ENCODE measurements at regions not wholly inside any gene's neighbourhood (a gene's known extent, or its start where the extent isn't known, plus 50 kb on each side); places are given as distances from the start of the nearest gene placed in this dataset.

DNA sequence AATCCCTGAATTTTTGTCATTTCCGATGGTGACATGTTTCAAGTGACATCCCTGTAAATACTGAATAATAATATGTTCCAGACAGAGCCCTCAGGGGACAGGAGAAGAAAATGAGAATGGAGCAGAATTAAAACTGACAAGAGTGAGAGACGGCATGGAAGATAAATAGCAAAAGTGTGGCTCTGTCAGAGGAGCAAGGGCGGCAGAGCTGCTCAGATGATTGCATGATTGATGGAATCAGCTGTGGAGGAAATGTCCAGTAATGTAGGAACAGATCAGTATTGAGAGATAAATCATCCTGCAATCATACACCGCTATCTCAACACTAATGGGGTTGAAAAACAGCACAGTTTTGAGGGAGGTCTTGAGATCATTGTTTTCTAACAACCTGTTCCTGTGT is 350.3 kb downstream of the STIM2 start:
- Histone ChIP-seq H3K4me1 (ENCODE audit: control insufficient read depth, insufficient read depth, low read length) (peaks cover 11% of the 10 kb centered on the region; the same call in 1 of the 2 replicates), H3K27me3 (ENCODE audit: control insufficient read depth, insufficient read depth, low read length) (no peaks in the 10 kb centered on the region), H3K27ac (ENCODE audit: low read depth, low read length) (no peak overlapping the region), H3K9me3 (ENCODE audit: control insufficient read depth, insufficient read depth, low read length) (no peaks in the 10 kb centered on the region), H3K4me3 (ENCODE audit: low read depth, low read length) (no peak overlapping the region), H3K9ac (ENCODE audit: low read depth, low read length) (no peak overlapping the region), H3K36me3 (ENCODE audit: control insufficient read depth, insufficient read depth, low read length) (no peaks in the 10 kb centered on the region)

GRCh38 chr4:27214010-27214409 is 353.4 kb downstream of the STIM2 start:
- no peak overlapping the region for H3K4me3 ChIP-seq (ENCODE audit: low read depth, low read length)
- H3K27ac ChIP-seq (ENCODE audit: low read depth, low read length): no peak overlapping the region
- no peaks in the 10 kb centered on the region for H3K4me1 ChIP-seq (ENCODE audit: control insufficient read depth, insufficient read depth, low read length)

GRCh38 chr4:27215220-27215826 is 354.7 kb downstream of the STIM2 start:
- Histone ChIP-seq H3K4me1 (ENCODE audit: control insufficient read depth, insufficient read depth, low read length) (no peaks in the 10 kb centered on the region), H3K27me3 (ENCODE audit: control insufficient read depth, insufficient read depth, low read length) (no peaks in the 10 kb centered on the region), H3K36me3 (ENCODE audit: control insufficient read depth, insufficient read depth, low read length) (no peaks in the 10 kb centered on the region), H3K27ac (ENCODE audit: low read depth, low read length) (no peak overlapping the region), H3K9me3 (ENCODE audit: control insufficient read depth, insufficient read depth, low read length) (no peaks in the 10 kb centered on the region), H3K9ac (ENCODE audit: low read depth, low read length) (no peak overlapping the region), H3K4me3 (ENCODE audit: low read depth, low read length) (no peak overlapping the region)

More at GRCh38 chr4:27214010-27214409, 353.4 kb downstream of the STIM2 start:
- Histone ChIP-seq H3K27me3 (ENCODE audit: control insufficient read depth, insufficient read depth, low read length) (no peaks in the 10 kb centered on the region), H3K9ac (ENCODE audit: low read depth, low read length) (no peak overlapping the region), H3K36me3 (ENCODE audit: control insufficient read depth, insufficient read depth, low read length) (no peaks in the 10 kb centered on the region), H3K9me3 (ENCODE audit: control insufficient read depth, insufficient read depth, low read length) (no peaks in the 10 kb centered on the region)

DNA sequence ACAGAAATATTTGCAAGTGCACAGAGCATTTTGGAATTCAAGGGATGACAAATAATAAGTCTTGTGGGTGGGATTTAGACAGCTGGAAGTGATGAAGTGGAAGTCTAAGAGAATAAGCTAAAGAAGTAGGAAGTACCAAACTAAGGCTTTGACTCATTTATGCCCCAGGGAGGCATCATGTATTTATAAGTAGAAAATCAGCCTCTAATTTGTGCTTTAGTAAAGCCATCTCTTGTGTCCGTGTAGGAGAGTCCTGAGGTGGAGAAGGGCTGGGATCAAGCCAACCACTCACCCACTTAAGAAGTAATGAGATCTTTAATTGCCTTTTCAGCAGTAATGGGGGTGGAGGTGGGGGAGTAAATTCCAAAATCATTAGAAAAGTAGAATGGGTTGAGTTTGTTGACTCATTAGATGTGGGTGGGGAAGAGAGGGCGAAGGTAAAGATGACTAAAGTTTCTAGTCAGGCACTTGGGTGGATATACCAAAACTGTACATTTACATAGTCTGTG is 356.7 kb downstream of the STIM2 start:
- Histone ChIP-seq H3K27ac (ENCODE audit: low read depth, low read length) (no peak overlapping the region), H3K4me1 (ENCODE audit: control insufficient read depth, insufficient read depth, low read length) (no peaks in the 10 kb centered on the region), H3K4me3 (ENCODE audit: low read depth, low read length) (no peak overlapping the region), H3K36me3 (ENCODE audit: control insufficient read depth, insufficient read depth, low read length) (no peaks in the 10 kb centered on the region), H3K27me3 (ENCODE audit: control insufficient read depth, insufficient read depth, low read length) (no peaks in the 10 kb centered on the region), H3K9me3 (ENCODE audit: control insufficient read depth, insufficient read depth, low read length) (no peaks in the 10 kb centered on the region), H3K9ac (ENCODE audit: low read depth, low read length) (no peak overlapping the region)

DNA sequence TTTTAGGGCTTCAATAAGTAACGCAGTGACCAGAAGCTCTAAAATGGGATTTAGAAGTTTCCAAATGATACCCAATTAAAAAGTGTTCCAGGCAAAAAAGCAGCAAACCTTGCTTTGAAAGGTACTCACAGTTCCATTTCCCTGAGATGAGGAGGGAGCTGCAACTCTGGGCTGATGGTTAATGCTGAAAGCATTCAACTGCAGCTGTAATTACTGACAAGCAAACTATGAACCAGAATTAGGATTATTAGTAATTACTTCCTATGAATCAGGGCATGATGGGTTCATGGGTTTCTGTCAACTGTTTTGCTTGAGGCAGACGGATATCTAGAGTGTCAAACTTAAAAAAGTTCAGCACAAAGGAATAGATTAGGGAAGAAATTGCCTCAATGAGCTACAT is 357.4 kb downstream of the STIM2 start:
- H3K36me3 ChIP-seq (ENCODE audit: control insufficient read depth, insufficient read depth, low read length): no peaks in the 10 kb centered on the region
- no peaks in the 10 kb centered on the region for H3K4me1 ChIP-seq (ENCODE audit: control insufficient read depth, insufficient read depth, low read length)
- no peak overlapping the region for H3K27ac ChIP-seq (ENCODE audit: low read depth, low read length)
- no peaks in the 10 kb centered on the region for H3K9me3 ChIP-seq (ENCODE audit: control insufficient read depth, insufficient read depth, low read length)
- no peak overlapping the region for H3K4me3 ChIP-seq (ENCODE audit: low read depth, low read length)
- no peak overlapping the region for H3K9ac ChIP-seq (ENCODE audit: low read depth, low read length)
- no peaks in the 10 kb centered on the region for H3K27me3 ChIP-seq (ENCODE audit: control insufficient read depth, insufficient read depth, low read length)

DNA sequence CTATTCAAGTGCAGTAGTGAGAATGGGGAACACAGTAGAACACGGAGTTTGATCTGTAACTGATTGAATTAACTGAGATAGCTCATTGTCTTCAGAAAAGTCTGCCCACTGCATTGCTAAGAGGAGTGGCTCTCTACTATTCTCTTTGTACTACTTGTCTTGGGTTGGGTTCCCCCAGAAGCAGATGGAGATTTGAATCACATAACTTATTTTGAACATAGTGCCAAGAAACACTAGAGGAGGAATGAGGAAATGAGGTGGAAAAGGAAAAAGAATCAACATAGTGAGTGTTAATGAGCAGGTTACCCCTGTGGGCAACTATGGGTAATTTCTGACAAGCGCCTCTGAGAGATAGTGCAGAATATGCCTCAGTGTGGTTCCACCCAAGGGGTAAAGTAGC is 362.7 kb downstream of the STIM2 start:
- H3K9me3 ChIP-seq (ENCODE audit: control insufficient read depth, insufficient read depth, low read length): no peaks in the 10 kb centered on the region
- H3K4me3 ChIP-seq (ENCODE audit: low read depth, low read length): no peak overlapping the region
- no peaks in the 10 kb centered on the region for H3K4me1 ChIP-seq (ENCODE audit: control insufficient read depth, insufficient read depth, low read length)
- no peaks in the 10 kb centered on the region for H3K27me3 ChIP-seq (ENCODE audit: control insufficient read depth, insufficient read depth, low read length)
- no peak overlapping the region for H3K9ac ChIP-seq (ENCODE audit: low read depth, low read length)
- no peaks in the 10 kb centered on the region for H3K36me3 ChIP-seq (ENCODE audit: control insufficient read depth, insufficient read depth, low read length)
- H3K27ac ChIP-seq (ENCODE audit: low read depth, low read length): no peak overlapping the region

GRCh38 chr4:27233531-27233930 is 372.9 kb downstream of the STIM2 start:
- Histone ChIP-seq H3K9me3 (ENCODE audit: control insufficient read depth, insufficient read depth, low read length) (no peaks in the 10 kb centered on the region), H3K27me3 (ENCODE audit: control insufficient read depth, insufficient read depth, low read length) (no peaks in the 10 kb centered on the region), H3K9ac (ENCODE audit: low read depth, low read length) (no peak overlapping the region), H3K4me3 (ENCODE audit: low read depth, low read length) (no peak overlapping the region), H3K36me3 (ENCODE audit: control insufficient read depth, insufficient read depth, low read length) (no peaks in the 10 kb centered on the region), H3K27ac (ENCODE audit: low read depth, low read length) (no peak overlapping the region), H3K4me1 (ENCODE audit: control insufficient read depth, insufficient read depth, low read length) (no peaks in the 10 kb centered on the region)

- H3K9me3 ChIP-seq (ENCODE audit: control insufficient read depth, insufficient read depth, low read length): no peaks in the 10 kb centered on the region
- no peak overlapping the region for H3K9ac ChIP-seq (ENCODE audit: low read depth, low read length)
- no peak overlapping the region for H3K27ac ChIP-seq (ENCODE audit: low read depth, low read length)
- H3K4me3 ChIP-seq (ENCODE audit: low read depth, low read length): no peak overlapping the region
- no peaks in the 10 kb centered on the region for H3K4me1 ChIP-seq (ENCODE audit: control insufficient read depth, insufficient read depth, low read length)
- no peaks in the 10 kb centered on the region for H3K36me3 ChIP-seq (ENCODE audit: control insufficient read depth, insufficient read depth, low read length)
- H3K27me3 ChIP-seq (ENCODE audit: control insufficient read depth, insufficient read depth, low read length): no peaks in the 10 kb centered on the region
Observed at GRCh38 chr4:27234306-27234899, 373.8 kb downstream of the STIM2 start.

DNA sequence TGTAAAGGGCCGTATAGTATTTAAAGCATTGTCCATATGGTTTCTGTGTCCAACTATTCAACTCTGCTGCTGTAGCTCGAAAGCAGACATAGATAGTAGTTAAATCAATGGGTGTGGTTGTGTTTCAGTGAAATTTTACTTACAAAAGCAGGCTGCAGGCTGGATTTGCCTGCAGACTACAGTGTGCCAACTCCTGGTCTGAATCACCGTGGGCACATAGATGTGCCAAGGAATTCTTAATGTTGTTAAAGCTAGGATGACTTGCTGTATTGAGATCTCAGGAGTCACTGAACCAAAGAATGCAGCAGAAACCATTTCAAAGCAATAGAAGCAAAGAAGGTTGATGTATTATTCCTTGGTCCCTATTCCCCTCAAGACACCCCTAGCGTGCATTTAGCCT is 379.0 kb downstream of the STIM2 start:
- no peaks in the 10 kb centered on the region for H3K27me3 ChIP-seq (ENCODE audit: control insufficient read depth, insufficient read depth, low read length)
- H3K9ac ChIP-seq (ENCODE audit: low read depth, low read length): no peak overlapping the region
- H3K4me3 ChIP-seq (ENCODE audit: low read depth, low read length): no peak overlapping the region
- H3K27ac ChIP-seq (ENCODE audit: low read depth, low read length): no peak overlapping the region
- H3K4me1 ChIP-seq (ENCODE audit: control insufficient read depth, insufficient read depth, low read length): no peaks in the 10 kb centered on the region
- no peaks in the 10 kb centered on the region for H3K36me3 ChIP-seq (ENCODE audit: control insufficient read depth, insufficient read depth, low read length)
- no peaks in the 10 kb centered on the region for H3K9me3 ChIP-seq (ENCODE audit: control insufficient read depth, insufficient read depth, low read length)

DNA sequence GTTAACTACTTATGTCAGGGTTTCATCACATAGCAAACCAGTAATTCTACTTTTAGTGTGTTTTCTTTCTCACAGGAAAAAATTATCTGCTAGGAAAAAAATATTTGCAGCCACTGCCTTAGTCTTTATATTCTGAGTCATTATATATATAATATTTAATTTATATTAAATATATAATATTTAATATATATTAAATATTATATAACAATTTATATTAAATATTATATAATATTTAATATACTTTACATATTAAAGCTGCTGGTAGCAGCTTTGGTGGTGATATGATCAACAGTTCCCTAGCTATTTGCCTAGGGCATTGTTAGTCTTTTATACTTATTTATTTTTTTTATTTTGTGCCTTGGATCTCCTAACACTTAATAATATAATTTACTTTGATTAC is 381.6 kb downstream of the STIM2 start:
- Histone ChIP-seq H3K27ac (ENCODE audit: low read depth, low read length) (no peak overlapping the region), H3K9me3 (ENCODE audit: control insufficient read depth, insufficient read depth, low read length) (no peaks in the 10 kb centered on the region), H3K36me3 (ENCODE audit: control insufficient read depth, insufficient read depth, low read length) (no peaks in the 10 kb centered on the region), H3K4me3 (ENCODE audit: low read depth, low read length) (no peak overlapping the region), H3K4me1 (ENCODE audit: control insufficient read depth, insufficient read depth, low read length) (no peaks in the 10 kb centered on the region), H3K9ac (ENCODE audit: low read depth, low read length) (no peak overlapping the region), H3K27me3 (ENCODE audit: control insufficient read depth, insufficient read depth, low read length) (no peaks in the 10 kb centered on the region)

- Histone ChIP-seq H3K36me3 (ENCODE audit: control insufficient read depth, insufficient read depth, low read length) (no peaks in the 10 kb centered on the region), H3K9ac (ENCODE audit: low read depth, low read length) (no peak overlapping the region), H3K27me3 (ENCODE audit: control insufficient read depth, insufficient read depth, low read length) (no peaks in the 10 kb centered on the region), H3K4me1 (ENCODE audit: control insufficient read depth, insufficient read depth, low read length) (no peaks in the 10 kb centered on the region), H3K9me3 (ENCODE audit: control insufficient read depth, insufficient read depth, low read length) (no peaks in the 10 kb centered on the region), H3K27ac (ENCODE audit: low read depth, low read length) (no peak overlapping the region), H3K4me3 (ENCODE audit: low read depth, low read length) (no peak overlapping the region)
Observed at GRCh38 chr4:27245216-27245615, 384.6 kb downstream of the STIM2 start.

All from HUES48 (cell line).